CD14-positive monocyte (primary cell): ENCODE measurements at regions not wholly inside any gene's neighbourhood (a gene's known extent, or its start where the extent isn't known, plus 50 kb on each side); places are given as distances from the start of the nearest gene placed in this dataset.

ENCODE experiments used
- DNase-seq, 3 donors: peaks; one replicate each; pipeline ENCODE4 v3.0.0-alpha.2; 2011 to 2022
- H2AFZ ChIP-seq: 2 replicates; pipeline ENCODE4 v1.6.0; 2012; ENCODE audit warnings: mild to moderate bottlenecking, low read depth, low read length, inconsistent platforms; ENCODE audit not compliant: insufficient read depth, poor library complexity, severe bottlenecking
- H3K27ac ChIP-seq, 2 donors: 1 replicate in 1 of 2; 2 replicates in 1 of 2; pipeline ENCODE4 v1.5.1; 2012 to 2013; ENCODE audit warnings: low read length in 2 of 2, control low read depth in 1 of 2, inconsistent platforms in 1 of 2, low read depth in 1 of 2, mild to moderate bottlenecking in 1 of 2
- H3K27me3 ChIP-seq, 2 donors: one replicate each; pipeline versions ENCODE4 v1.6.0 to v1.6.1; 2011 to 2013; ENCODE audit warnings: low read length in 2 of 2; ENCODE audit not compliant: control insufficient read depth in 2 of 2, insufficient read depth in 2 of 2
- H3K36me3 ChIP-seq, 2 donors: replicated peaks in 1 of 2; 1 replicate in 1 of 2; 2 replicates in 1 of 2; pipeline versions ENCODE4 v1.5.1 to v1.6.1; 2012 to 2013; ENCODE audit warnings: low read length in 2 of 2, control low read depth in 1 of 2, inconsistent platforms in 1 of 2, mild to moderate bottlenecking in 1 of 2; ENCODE audit not compliant: insufficient read depth in 2 of 2, control insufficient read depth in 1 of 2
- H3K4me1 ChIP-seq, 2 donors: 1 replicate in 1 of 2; 2 replicates in 1 of 2; pipeline versions ENCODE4 v1.5.1 to v1.6.1; 2012 to 2013; ENCODE audit warnings: low read length in 2 of 2, control low read depth in 1 of 2, inconsistent platforms in 1 of 2, mild to moderate bottlenecking in 1 of 2, moderate library complexity in 1 of 2; ENCODE audit not compliant: insufficient read depth in 2 of 2, control insufficient read depth in 1 of 2
- H3K4me2 ChIP-seq: replicated peaks from 2 replicates; pipeline ENCODE3; 2012; ENCODE audit warnings: low read length, moderate library complexity, mild to moderate bottlenecking; ENCODE audit not compliant: poor library complexity, severe bottlenecking; ENCODE audit errors: extremely low read depth
- H3K4me3 ChIP-seq, 3 experiments: fragments of 200-600 bp in 1 of 3; sonication (generic) in 1 of 3; replicated peaks in 1 of 3; 1 replicate in 2 of 3; 2 replicates in 1 of 3; pipeline ENCODE4 v1.5.1; 2011 to 2013; ENCODE audit warnings: low read length in 3 of 3, mild to moderate bottlenecking in 3 of 3, control low read depth in 2 of 3, low read depth in 2 of 3, inconsistent platforms in 1 of 3, moderate library complexity in 1 of 3
- H3K79me2 ChIP-seq: 2 replicates; pipeline ENCODE4 v1.6.0; 2012; ENCODE audit warnings: mild to moderate bottlenecking, control low read depth, inconsistent platforms, low read length, moderate library complexity; ENCODE audit not compliant: insufficient read depth
- H3K9ac ChIP-seq: 2 replicates; pipeline ENCODE4 v1.6.0; 2017; ENCODE audit warnings: low read length, mild to moderate bottlenecking; ENCODE audit not compliant: insufficient read depth, poor library complexity, severe bottlenecking
- H3K9me3 ChIP-seq, 2 donors: replicated peaks in 1 of 2; 1 replicate in 1 of 2; 2 replicates in 1 of 2; pipeline versions ENCODE4 v1.5.1 to v1.6.1; 2012 to 2013; ENCODE audit warnings: low read length in 2 of 2, control low read depth in 1 of 2; ENCODE audit not compliant: control insufficient read depth in 1 of 2, insufficient read depth in 1 of 2
- H4K20me1 ChIP-seq: 2 replicates; pipeline ENCODE4 v1.6.0; 2012; ENCODE audit warnings: mild to moderate bottlenecking, low read length, control low read depth, moderate library complexity; ENCODE audit not compliant: insufficient read depth
- H3K27ac Mint-ChIP-seq, 7 donors: one replicate each; pipeline ENCODE4 v1.8.0; 2020; ENCODE audit warnings: mild to moderate bottlenecking in 7 of 7, mixed read lengths in 7 of 7, moderate library complexity in 6 of 7, inconsistent platforms in 2 of 7
- H3K27me3 Mint-ChIP-seq, 3 donors: one replicate each; pipeline ENCODE4 v1.8.0; 2021 to 2022; ENCODE audit warnings: low read depth in 3 of 3, mild to moderate bottlenecking in 3 of 3, mixed read lengths in 3 of 3, moderate library complexity in 3 of 3, inconsistent platforms in 1 of 3
- H3K36me3 Mint-ChIP-seq, 2 donors: one replicate each; pipeline ENCODE4 v1.8.0; 2020; ENCODE audit warnings: mixed read lengths in 2 of 2, inconsistent platforms in 1 of 2, mild to moderate bottlenecking in 1 of 2
- H3K4me1 Mint-ChIP-seq: one replicate; pipeline ENCODE4 v1.8.0; 2020; ENCODE audit warnings: mild to moderate bottlenecking, mixed read lengths
- H3K4me3 Mint-ChIP-seq, 2 donors: one replicate each; pipeline ENCODE4 v1.8.0; 2020; ENCODE audit warnings: mild to moderate bottlenecking in 2 of 2, mixed read lengths in 2 of 2, moderate library complexity in 1 of 2
- H3K9me3 Mint-ChIP-seq, 7 donors: one replicate each; pipeline ENCODE4 v1.8.0; 2020 to 2022; ENCODE audit warnings: mixed read lengths in 7 of 7, mild to moderate bottlenecking in 6 of 7, moderate library complexity in 6 of 7, inconsistent platforms in 2 of 7
- WGBS: methylation state at CpG from one replicate; pipeline ENCODE4 v1.1.5; 2013; ENCODE audit warnings: missing lambda C conversion rate; ENCODE audit not compliant: insufficient coverage; 5-methylcytosine and 5-hydroxymethylcytosine counted together
- intact Hi-C, 2 donors: fragments of 100-400 bp; cut with micrococcal nuclease; formaldehyde crosslinking; loops; one replicate each; pipeline versions ENCODE4 v1.15.0 to v1.15.1; 2023
- TF ChIP-seq, protein P1 (sequence below): fragments of 200-600 bp; IDR thresholded peaks from one replicate; pipeline ENCODE4 v1.8.0; 2022; ENCODE audit warnings: antibody characterized with exemption, mild to moderate bottlenecking

- WGBS = no CpG with 5 or more reads among the region's 2 CpGs
- Histone ChIP-seq H3K4me1 (peaks cover 3 to 6% of the 10 kb centered on the region in 2 donors), H4K20me1 (no peaks in the 10 kb centered on the region), H3K9me3 (no peaks in the 10 kb centered on the region), H3K36me3 (no peaks in the 10 kb centered on the region), H3K4me2 (no peak overlapping the region), H2AFZ (no peak overlapping the region), H3K9ac (no peak overlapping the region), H3K4me3 (no peak overlapping the region), H3K79me2 (no peaks in the 10 kb centered on the region), H3K27ac (no peak overlapping the region), H3K27me3 (peaks cover 27 to 31% of the 10 kb centered on the region in 2 donors)
- Mint-ChIP-seq H3K27ac (no peak overlapping the region), H3K9me3 (peaks cover 0 to 7% (median 0%) of the 10 kb centered on the region in 7 donors), H3K36me3 (no peaks in the 10 kb centered on the region), H3K4me1 (peaks cover 10% of the 10 kb centered on the region), H3K27me3 (peaks cover 30 to 46% (median 35%) of the 10 kb centered on the region in 3 donors), H3K4me3 (no peak overlapping the region)
- TF ChIP-seq, protein P1, sequence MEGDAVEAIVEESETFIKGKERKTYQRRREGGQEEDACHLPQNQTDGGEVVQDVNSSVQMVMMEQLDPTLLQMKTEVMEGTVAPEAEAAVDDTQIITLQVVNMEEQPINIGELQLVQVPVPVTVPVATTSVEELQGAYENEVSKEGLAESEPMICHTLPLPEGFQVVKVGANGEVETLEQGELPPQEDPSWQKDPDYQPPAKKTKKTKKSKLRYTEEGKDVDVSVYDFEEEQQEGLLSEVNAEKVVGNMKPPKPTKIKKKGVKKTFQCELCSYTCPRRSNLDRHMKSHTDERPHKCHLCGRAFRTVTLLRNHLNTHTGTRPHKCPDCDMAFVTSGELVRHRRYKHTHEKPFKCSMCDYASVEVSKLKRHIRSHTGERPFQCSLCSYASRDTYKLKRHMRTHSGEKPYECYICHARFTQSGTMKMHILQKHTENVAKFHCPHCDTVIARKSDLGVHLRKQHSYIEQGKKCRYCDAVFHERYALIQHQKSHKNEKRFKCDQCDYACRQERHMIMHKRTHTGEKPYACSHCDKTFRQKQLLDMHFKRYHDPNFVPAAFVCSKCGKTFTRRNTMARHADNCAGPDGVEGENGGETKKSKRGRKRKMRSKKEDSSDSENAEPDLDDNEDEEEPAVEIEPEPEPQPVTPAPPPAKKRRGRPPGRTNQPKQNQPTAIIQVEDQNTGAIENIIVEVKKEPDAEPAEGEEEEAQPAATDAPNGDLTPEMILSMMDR = no peak
- peak in 1 of 3 donors; percentile 25 for DNase-seq
- intact Hi-C loops = loop anchor here (5.0 to 10.0 kb wide), 3 partner anchors 55 to 562 kb away; partner anchors contain the start of gene ACKR3 (in 1 of the 2)
Measured at GRCh38 chr2:236510034-236510433, 59.6 kb upstream of the ACKR3 start.

GRCh38 chr2:236511266-236511665, 58.4 kb upstream of the ACKR3 start:
- Histone ChIP-seq H3K4me1 (peaks cover 3 to 6% of the 10 kb centered on the region in 2 donors), H3K27me3 (peaks cover 23% of the 10 kb centered on the region in 2 donors), H3K4me3 (no peak overlapping the region), H3K36me3 (no peaks in the 10 kb centered on the region), H3K9me3 (no peaks in the 10 kb centered on the region), H3K4me2 (no peak overlapping the region), H3K79me2 (no peaks in the 10 kb centered on the region), H3K9ac (no peak overlapping the region), H3K27ac (no peak overlapping the region), H4K20me1 (no peaks in the 10 kb centered on the region), H2AFZ (no peak overlapping the region)
- Mint-ChIP-seq H3K4me1 (peaks cover 10% of the 10 kb centered on the region), H3K27ac (no peak overlapping the region), H3K9me3 (peaks cover 0 to 7% (median 0%) of the 10 kb centered on the region in 7 donors), H3K36me3 (no peaks in the 10 kb centered on the region), H3K27me3 (peaks cover 27 to 36% (median 29%) of the 10 kb centered on the region in 3 donors), H3K4me3 (no peak overlapping the region)
- 100% methylated on average over 2 of the region's 5 CpGs for WGBS
- TF ChIP-seq, protein P1 = no peak
- intact Hi-C loops = loop anchor here (5.0 to 10.0 kb wide), 3 partner anchors 54 to 561 kb away; partner anchors contain the start of gene ACKR3 (in 1 of the 2)
- no peak for DNase-seq
